ENCODE measurements at regions not wholly inside any gene's neighbourhood (a gene's known extent, or its start where the extent isn't known, plus 50 kb on each side); places are given as distances from the start of the nearest gene placed in this dataset.

DNA sequence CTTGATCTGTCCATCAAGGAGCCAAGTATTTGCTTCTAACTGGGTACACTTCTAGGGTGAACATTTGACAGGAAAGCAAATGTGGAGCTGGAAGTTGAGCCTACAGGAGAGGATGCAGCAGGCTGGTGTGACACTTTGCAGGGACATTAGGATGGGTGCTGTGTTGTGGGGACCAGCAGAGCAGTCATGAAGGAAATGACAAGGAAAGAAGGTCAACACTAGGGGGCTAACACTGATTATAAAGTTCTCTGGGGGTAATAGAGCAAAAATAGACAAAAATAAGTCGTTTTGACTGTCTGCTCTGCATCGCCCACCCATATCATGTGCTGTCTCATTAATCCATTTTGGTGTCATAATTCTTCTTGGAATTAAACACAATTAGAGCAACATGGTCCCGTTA lies 652.4 kb downstream of the STK39 start:
- DNase-seq = no peak
- H3K27me3 Mint-ChIP-seq (ENCODE audit: low read depth in 3 of 3) = peaks cover 0 to 2% (median 0%) of the 10 kb centered on the region in 3 donors
- Histone ChIP-seq H3K36me3 (replicated peaks in 1 of 2; ENCODE audit: control insufficient read depth in 1 of 2, insufficient read depth in 2 of 2, low read length in 2 of 2) (no peaks in the 10 kb centered on the region), H3K79me2 (ENCODE audit: insufficient read depth, low read length) (no peaks in the 10 kb centered on the region), H3K4me2 (replicated peaks; ENCODE audit: extremely low read depth, low read length, poor library complexity, severe bottlenecking) (no peak overlapping the region), H3K4me3 (replicated peaks in 1 of 3; ENCODE audit: low read depth in 2 of 3, low read length in 3 of 3) (no peak overlapping the region), H2AFZ (ENCODE audit: insufficient read depth, low read depth, low read length, poor library complexity, severe bottlenecking) (no peak overlapping the region), H4K20me1 (ENCODE audit: insufficient read depth, low read length) (no peaks in the 10 kb centered on the region), H3K4me1 (ENCODE audit: control insufficient read depth in 1 of 2, insufficient read depth in 2 of 2, low read length in 2 of 2) (no peaks in the 10 kb centered on the region), H3K9me3 (replicated peaks in 1 of 2; ENCODE audit: control insufficient read depth in 1 of 2, insufficient read depth in 1 of 2, low read length in 2 of 2) (no peaks in the 10 kb centered on the region), H3K27me3 (ENCODE audit: control insufficient read depth in 2 of 2, insufficient read depth in 2 of 2, low read length in 2 of 2) (no peaks in the 10 kb centered on the region), H3K9ac (ENCODE audit: insufficient read depth, low read length, poor library complexity, severe bottlenecking) (no peak overlapping the region), H3K27ac (ENCODE audit: low read depth in 1 of 2, low read length in 2 of 2) (no peak overlapping the region)
- H3K4me1 Mint-ChIP-seq = peaks cover 6% of the 10 kb centered on the region
- peaks cover 0 to 4% (median 1%) of the 10 kb centered on the region in 7 donors for H3K9me3 Mint-ChIP-seq
- TF ChIP-seq, protein P1, sequence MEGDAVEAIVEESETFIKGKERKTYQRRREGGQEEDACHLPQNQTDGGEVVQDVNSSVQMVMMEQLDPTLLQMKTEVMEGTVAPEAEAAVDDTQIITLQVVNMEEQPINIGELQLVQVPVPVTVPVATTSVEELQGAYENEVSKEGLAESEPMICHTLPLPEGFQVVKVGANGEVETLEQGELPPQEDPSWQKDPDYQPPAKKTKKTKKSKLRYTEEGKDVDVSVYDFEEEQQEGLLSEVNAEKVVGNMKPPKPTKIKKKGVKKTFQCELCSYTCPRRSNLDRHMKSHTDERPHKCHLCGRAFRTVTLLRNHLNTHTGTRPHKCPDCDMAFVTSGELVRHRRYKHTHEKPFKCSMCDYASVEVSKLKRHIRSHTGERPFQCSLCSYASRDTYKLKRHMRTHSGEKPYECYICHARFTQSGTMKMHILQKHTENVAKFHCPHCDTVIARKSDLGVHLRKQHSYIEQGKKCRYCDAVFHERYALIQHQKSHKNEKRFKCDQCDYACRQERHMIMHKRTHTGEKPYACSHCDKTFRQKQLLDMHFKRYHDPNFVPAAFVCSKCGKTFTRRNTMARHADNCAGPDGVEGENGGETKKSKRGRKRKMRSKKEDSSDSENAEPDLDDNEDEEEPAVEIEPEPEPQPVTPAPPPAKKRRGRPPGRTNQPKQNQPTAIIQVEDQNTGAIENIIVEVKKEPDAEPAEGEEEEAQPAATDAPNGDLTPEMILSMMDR (IDR thresholded peaks at IDR 0.05) = no peak
- no peak overlapping the region for H3K4me3 Mint-ChIP-seq
- intact Hi-C loops (cut with micrococcal nuclease) = no loop called here
- no CpG with 5 or more reads among the region's 3 CpGs for WGBS (ENCODE audit: insufficient coverage)
- no peaks in the 10 kb centered on the region for H3K36me3 Mint-ChIP-seq
- no peak overlapping the region for H3K27ac Mint-ChIP-seq

DNA sequence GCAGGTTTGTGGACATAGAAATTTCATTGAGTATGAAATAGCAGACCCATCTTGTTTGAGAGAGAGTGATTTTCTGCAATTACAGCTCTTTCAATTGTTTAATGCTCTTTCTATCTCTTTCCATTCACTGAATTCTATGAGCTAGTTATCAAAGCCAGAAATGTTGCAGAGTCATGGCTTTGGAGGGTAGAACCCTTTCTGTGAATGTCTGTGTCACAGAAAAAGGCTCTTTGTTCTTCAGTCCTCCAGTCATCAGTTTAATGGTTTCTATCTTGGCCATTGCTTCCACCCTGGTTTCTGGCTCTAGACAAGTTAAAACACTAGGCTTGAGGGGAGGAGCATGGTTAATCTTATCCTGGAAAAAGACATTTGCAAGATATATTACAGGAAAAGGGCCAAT lies 655.0 kb downstream of the STK39 start:
- Mint-ChIP-seq H3K36me3 (no peaks in the 10 kb centered on the region), H3K27ac (no peak overlapping the region)

More for the DNA sequence above, 655.0 kb downstream of the STK39 start:
- Histone ChIP-seq H3K27me3 (ENCODE audit: control insufficient read depth in 2 of 2, insufficient read depth in 2 of 2, low read length in 2 of 2) (no peaks in the 10 kb centered on the region), H3K36me3 (replicated peaks in 1 of 2; ENCODE audit: control insufficient read depth in 1 of 2, insufficient read depth in 2 of 2, low read length in 2 of 2) (no peaks in the 10 kb centered on the region), H3K9ac (ENCODE audit: insufficient read depth, low read length, poor library complexity, severe bottlenecking) (no peak overlapping the region), H3K27ac (ENCODE audit: low read depth in 1 of 2, low read length in 2 of 2) (no peak overlapping the region), H3K4me3 (replicated peaks in 1 of 3; ENCODE audit: low read depth in 2 of 3, low read length in 3 of 3) (no peak overlapping the region), H3K79me2 (ENCODE audit: insufficient read depth, low read length) (no peaks in the 10 kb centered on the region), H3K9me3 (replicated peaks in 1 of 2; ENCODE audit: control insufficient read depth in 1 of 2, insufficient read depth in 1 of 2, low read length in 2 of 2) (no peaks in the 10 kb centered on the region), H3K4me1 (ENCODE audit: control insufficient read depth in 1 of 2, insufficient read depth in 2 of 2, low read length in 2 of 2) (no peaks in the 10 kb centered on the region), H3K4me2 (replicated peaks; ENCODE audit: extremely low read depth, low read length, poor library complexity, severe bottlenecking) (no peak overlapping the region), H4K20me1 (ENCODE audit: insufficient read depth, low read length) (no peaks in the 10 kb centered on the region), H2AFZ (ENCODE audit: insufficient read depth, low read depth, low read length, poor library complexity, severe bottlenecking) (no peak overlapping the region)
- Mint-ChIP-seq H3K27me3 (ENCODE audit: low read depth in 3 of 3) (peaks cover 0 to 2% (median 1%) of the 10 kb centered on the region in 3 donors), H3K4me3 (no peak overlapping the region), H3K4me1 (peaks cover 6% of the 10 kb centered on the region), H3K9me3 (peaks cover 0 to 4% (median 2%) of the 10 kb centered on the region in 7 donors)
- TF ChIP-seq, protein P1 (IDR thresholded peaks at IDR 0.05) = no peak
- intact Hi-C loops (cut with micrococcal nuclease) = no loop called here
- DNase-seq = no peak

Measured in CD14-positive monocyte (primary cell).